ENCODE measurements at regions not wholly inside any gene's neighbourhood (a gene's known extent, or its start where the extent isn't known, plus 50 kb on each side); places are given as distances from the start of the nearest gene placed in this dataset.

- no peaks in the 10 kb centered on the region for H3F3A ChIP-seq (ENCODE audit: low read length, unreplicated experiment)
- H3K9me3 ChIP-seq (ENCODE audit: low read length): no peaks in the 10 kb centered on the region
- no peak overlapping the region for H2AFZ ChIP-seq (ENCODE audit: low read length)
- no peaks in the 10 kb centered on the region for H3K79me2 ChIP-seq (ENCODE audit: low read length)
- POLR2A ChIA-PET (ENCODE audit: unreplicated experiment): no interaction called here
- TF ChIP-seq EZH2 (IDR thresholded peaks at IDR 0.05; ENCODE audit: low read length, unreplicated experiment) (no peak), EZH2phosphoT487 (IDR thresholded peaks at IDR 0.05; ENCODE audit: borderline replicate concordance, low read length) (no peak), CTCF (conservative IDR thresholded peaks at IDR 0.05; ENCODE audit: low read depth, low read length) (no peak)
- H3K27me3 ChIP-seq (ENCODE audit: low read length): no peaks in the 10 kb centered on the region
- CTCF ChIA-PET: no interaction called here
- H3K9ac ChIP-seq (ENCODE audit: low read length): no peak overlapping the region
- no peak for DNase-seq
- no peak overlapping the region for H3K4me3 ChIP-seq (ENCODE audit: low read length)
- intact Hi-C loops (cut with micrococcal nuclease): no loop called here
- no peak overlapping the region for H3K27ac ChIP-seq (ENCODE audit: low read length)
- BruUV-seq (replicated peaks): no TSS peak
- no peaks in the 10 kb centered on the region for H4K20me1 ChIP-seq (ENCODE audit: low read length)
- no peak for ATAC-seq
- H3K4me1 ChIP-seq (ENCODE audit: insufficient read depth, low read length): peaks cover 24% of the 10 kb centered on the region
- no peak overlapping the region for H3K4me2 ChIP-seq (ENCODE audit: low read length)
- no peaks in the 10 kb centered on the region for H3K9me2 ChIP-seq (replicated peaks; ENCODE audit: low read length)
- no peaks in the 10 kb centered on the region for H3K36me3 ChIP-seq (ENCODE audit: low read depth, low read length)
Measured at GRCh38 chr20:50265245-50265946, 74.8 kb downstream of the CEBPB start.

- BruUV-seq (replicated peaks): no TSS peak
- CTCF ChIA-PET: interaction anchor here (0.9 kb wide), 1 partner anchor 194 kb away, joined by 3 read pairs; no protein-coding TSS in a partner anchor
Measured at GRCh38 chr20:50266293-50267040, 75.8 kb downstream of the CEBPB start.

GRCh38 chr20:50267041-50267865 lies 76.6 kb downstream of the CEBPB start:
- Histone ChIP-seq H3K4me3 (ENCODE audit: low read length) (no peak overlapping the region), H4K20me1 (ENCODE audit: low read length) (no peaks in the 10 kb centered on the region), H3K27me3 (ENCODE audit: low read length) (no peaks in the 10 kb centered on the region), H3K79me2 (ENCODE audit: low read length) (no peaks in the 10 kb centered on the region), H3K27ac (ENCODE audit: low read length) (peak overlapping the region; percentile 73), H3F3A (ENCODE audit: low read length, unreplicated experiment) (no peaks in the 10 kb centered on the region), H2AFZ (ENCODE audit: low read length) (peak overlapping the region; percentile 55), H3K4me2 (ENCODE audit: low read length) (peak overlapping the region; percentile 40), H3K9me2 (replicated peaks; ENCODE audit: low read length) (no peaks in the 10 kb centered on the region), H3K9me3 (ENCODE audit: low read length) (no peaks in the 10 kb centered on the region), H3K9ac (ENCODE audit: low read length) (peak overlapping the region; percentile 56), H3K36me3 (ENCODE audit: low read depth, low read length) (no peaks in the 10 kb centered on the region), H3K4me1 (ENCODE audit: insufficient read depth, low read length) (peaks cover 18% of the 10 kb centered on the region)
- ChIA-PET CTCF (interaction anchor here (0.9 kb wide), 1 partner anchor 193 kb away, joined by 3 read pairs; no protein-coding TSS in a partner anchor), POLR2A (ENCODE audit: unreplicated experiment) (no interaction called here)
- ATAC-seq (peak; percentile 86), DNase-seq (peak; percentile 76)
- no peak for TF ChIP-seq EZH2 (IDR thresholded peaks at IDR 0.05; ENCODE audit: low read length, unreplicated experiment)
- no peak for TF ChIP-seq EZH2phosphoT487 (IDR thresholded peaks at IDR 0.05; ENCODE audit: borderline replicate concordance, low read length)
- 0 out of 2 replicates have a peak, but pooled peaks have one; percentile 28 for TF ChIP-seq CTCF (conservative IDR thresholded peaks at IDR 0.05; ENCODE audit: low read depth, low read length)
- intact Hi-C loops (cut with micrococcal nuclease): no loop called here
- BruUV-seq (replicated peaks): no TSS peak

More at GRCh38 chr20:50266293-50267040, 75.8 kb downstream of the CEBPB start:
- peak overlapping the region; percentile 73 for H3K27ac ChIP-seq (ENCODE audit: low read length)
- no peaks in the 10 kb centered on the region for H3F3A ChIP-seq (ENCODE audit: low read length, unreplicated experiment)
- intact Hi-C loops (cut with micrococcal nuclease): no loop called here
- no peaks in the 10 kb centered on the region for H3K79me2 ChIP-seq (ENCODE audit: low read length)
- no peak for ATAC-seq
- no peak overlapping the region for H3K4me2 ChIP-seq (ENCODE audit: low read length)
- no peaks in the 10 kb centered on the region for H4K20me1 ChIP-seq (ENCODE audit: low read length)
- no peak overlapping the region for H3K4me3 ChIP-seq (ENCODE audit: low read length)
- H3K9me3 ChIP-seq (ENCODE audit: low read length): no peaks in the 10 kb centered on the region
- no peaks in the 10 kb centered on the region for H3K9me2 ChIP-seq (replicated peaks; ENCODE audit: low read length)
- no peak for TF ChIP-seq EZH2phosphoT487 (IDR thresholded peaks at IDR 0.05; ENCODE audit: borderline replicate concordance, low read length)
- POLR2A ChIA-PET (ENCODE audit: unreplicated experiment): no interaction called here
- no peaks in the 10 kb centered on the region for H3K36me3 ChIP-seq (ENCODE audit: low read depth, low read length)
- peak overlapping the region; percentile 55; the same call in 1 of the 2 replicates for H2AFZ ChIP-seq (ENCODE audit: low read length)
- peaks cover 18% of the 10 kb centered on the region for H3K4me1 ChIP-seq (ENCODE audit: insufficient read depth, low read length)
- DNase-seq: no peak
- H3K27me3 ChIP-seq (ENCODE audit: low read length): no peaks in the 10 kb centered on the region
- peak overlapping the region; percentile 56 for H3K9ac ChIP-seq (ENCODE audit: low read length)
